ENCODE measurements at regions not wholly inside any gene's neighbourhood (a gene's known extent, or its start where the extent isn't known, plus 50 kb on each side); places are given as distances from the start of the nearest gene placed in this dataset.

GRCh38 chr10:111590703-111591102 lies 513.9 kb downstream of the ADRA2A start (continued):
- TF ChIP-seq PRDM15 (CRISPR knock-in tag; IDR thresholded peaks at IDR 0.05): no peak
- TF ChIP-seq ATF3 (CRISPR knock-in tag; conservative IDR thresholded peaks at IDR 0.05): no peak
- no peak for TF ChIP-seq E2F1 (CRISPR knock-in tag; IDR thresholded peaks at IDR 0.05)
- TF ChIP-seq SOX15 (CRISPR knock-in tag; IDR thresholded peaks at IDR 0.05): no peak
- TF ChIP-seq ZNF416 (CRISPR knock-in tag; IDR thresholded peaks at IDR 0.05): no peak
- no peak for TF ChIP-seq MLX (CRISPR knock-in tag; IDR thresholded peaks at IDR 0.05)
- TF ChIP-seq AR (CRISPR knock-in tag; IDR thresholded peaks at IDR 0.05): no peak
- no peak for TF ChIP-seq GABPB1 (CRISPR knock-in tag; IDR thresholded peaks at IDR 0.05)
- no peak for TF ChIP-seq PREB (CRISPR knock-in tag; IDR thresholded peaks at IDR 0.05; ENCODE audit: borderline replicate concordance)
- TF ChIP-seq HMGA2 (CRISPR knock-in tag; IDR thresholded peaks at IDR 0.05): no peak
- no peak for TF ChIP-seq SP1 (CRISPR knock-in tag; conservative IDR thresholded peaks at IDR 0.05)

GRCh38 chr10:111593578-111593977 lies 516.7 kb downstream of the ADRA2A start:
- Mint-ChIP-seq H3K27me3 (ENCODE audit: low read depth) (no peaks in the 10 kb centered on the region), H3K9me3 (peaks cover 8% of the 10 kb centered on the region), H3K4me3 (no peak overlapping the region), H3K27ac (no peak overlapping the region), H3K4me1 (peaks cover 3% of the 10 kb centered on the region; the same call in 1 of the 2 replicates), H3K36me3 (no peaks in the 10 kb centered on the region)
- ChIA-PET POLR2A (no interaction called here), CTCF (no interaction called here)
- DNase-seq (ENCODE audit: low spot score): no peak
- ATAC-seq: no peak
- no peak for TF ChIP-seq ZBTB21 (CRISPR knock-in tag; IDR thresholded peaks at IDR 0.05; ENCODE audit: borderline replicate concordance)
- TF ChIP-seq ETV6 (CRISPR knock-in tag; IDR thresholded peaks at IDR 0.05): no peak
- TF ChIP-seq EMX1 (CRISPR knock-in tag; IDR thresholded peaks at IDR 0.05): no peak
- TF ChIP-seq ZSCAN18 (CRISPR knock-in tag; IDR thresholded peaks at IDR 0.05): no peak
- no peak for TF ChIP-seq ZNF219 (CRISPR knock-in tag; IDR thresholded peaks at IDR 0.05; ENCODE audit: borderline replicate concordance)
- no peak for TF ChIP-seq CDX4 (CRISPR knock-in tag; IDR thresholded peaks at IDR 0.05; ENCODE audit: borderline replicate concordance)
- no peak for TF ChIP-seq FOXP4 (CRISPR knock-in tag; IDR thresholded peaks at IDR 0.05)
- no peak for TF ChIP-seq CREM (CRISPR knock-in tag; IDR thresholded peaks at IDR 0.05)
- TF ChIP-seq TP53 (CRISPR knock-in tag; IDR thresholded peaks at IDR 0.05): no peak
- no peak for TF ChIP-seq NFE2L1 (CRISPR knock-in tag; IDR thresholded peaks at IDR 0.05)
- TF ChIP-seq GABPB1 (CRISPR knock-in tag; IDR thresholded peaks at IDR 0.05): no peak
- no peak for TF ChIP-seq ESRRA (CRISPR knock-in tag; IDR thresholded peaks at IDR 0.05; ENCODE audit: borderline replicate concordance)
- TF ChIP-seq ELF4 (CRISPR knock-in tag; IDR thresholded peaks at IDR 0.05; ENCODE audit: low read depth): no peak
- no peak for TF ChIP-seq FOXP1 (CRISPR knock-in tag; IDR thresholded peaks at IDR 0.05; ENCODE audit: borderline replicate concordance)

All from WTC11 (cell line).